Stimulated activated CD4-positive, alpha-beta T cell treated with anti-CD3 and anti-CD28 coated beads, Interleukin-15, amount 100 ng/mL, for 48 hours (primary cell): ENCODE measurements at regions not wholly inside any gene's neighbourhood (a gene's known extent, or its start where the extent isn't known, plus 50 kb on each side); places are given as distances from the start of the nearest gene placed in this dataset.
"Not testable (repeated sequence)": the region's sequence is repeated elsewhere in the genome, so short reads cannot be mapped to it uniquely, and the experiment has no call there.

Experiments used
- DNase-seq, 2 donors: peaks; one replicate each; pipeline ENCODE4 v3.0.0-alpha.2; 2020; ENCODE audit warnings: low read depth in 2 of 2

DNA sequence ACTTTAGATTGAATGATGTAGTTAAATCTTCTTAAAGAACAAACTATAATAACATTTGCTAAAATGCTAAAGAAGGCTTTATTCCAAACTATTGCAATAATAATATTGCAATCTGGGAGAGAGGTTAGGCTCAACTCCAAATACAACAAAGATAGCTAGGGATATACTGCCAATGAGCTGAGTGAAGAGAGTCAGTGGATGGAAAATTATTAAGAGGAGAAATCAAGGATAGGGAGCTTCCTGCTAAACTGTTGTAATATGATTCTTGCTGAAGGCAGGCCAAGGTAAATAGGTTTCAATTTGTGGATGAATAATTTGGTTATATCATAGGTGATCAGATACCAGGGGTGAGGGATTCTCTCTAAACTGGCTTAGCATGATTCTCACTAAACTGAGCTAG, 1651.5 kb downstream of the EFNA5 start:
- DNase-seq: no peak

DNA sequence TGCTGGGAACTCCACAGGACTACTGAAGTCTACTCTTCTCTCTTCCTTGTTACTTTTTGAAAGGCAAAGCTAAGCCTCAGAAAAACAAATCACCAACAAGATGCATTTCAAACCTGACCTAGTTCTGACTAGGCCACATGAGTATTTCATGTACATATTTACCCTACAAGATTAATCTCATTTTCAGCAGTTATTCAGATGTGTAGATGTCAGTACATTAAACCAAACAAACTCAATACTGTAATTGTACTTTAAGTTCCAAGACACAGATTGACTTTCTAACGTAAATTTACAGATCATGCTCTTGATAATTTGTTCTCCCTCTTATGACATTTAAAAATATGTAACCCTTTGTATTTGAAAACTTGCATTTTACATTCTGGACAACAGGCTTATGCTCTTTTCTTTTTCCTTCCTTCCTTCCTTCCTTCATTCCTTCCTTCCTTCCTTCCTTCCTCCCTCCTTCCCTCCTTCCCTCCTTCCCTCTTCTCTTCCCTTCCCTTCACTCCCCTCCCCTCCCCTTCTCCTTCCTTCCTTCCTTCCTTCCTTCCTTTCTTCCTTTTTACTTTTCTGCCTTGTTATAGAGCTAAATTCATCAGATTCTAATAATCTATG, 1653.4 kb downstream of the EFNA5 start:
- no peak for DNase-seq

DNA sequence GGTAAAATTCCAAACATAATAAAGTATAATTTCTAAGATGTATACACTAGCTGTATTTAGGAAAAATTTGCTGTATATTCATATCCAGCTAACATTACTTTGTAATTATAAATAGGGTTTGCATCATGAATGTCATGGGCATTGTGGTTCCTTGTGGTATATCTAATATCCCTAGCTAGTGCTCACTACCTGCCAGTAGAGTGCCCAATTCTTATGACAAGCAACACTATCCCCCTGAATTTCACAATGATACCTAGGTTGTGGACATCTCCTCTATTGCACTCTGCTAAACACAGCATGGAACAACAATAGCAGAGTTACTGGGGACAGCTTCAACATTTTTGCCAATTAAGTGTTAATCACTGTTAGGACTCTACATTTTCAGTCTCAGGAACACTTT, 1656.5 kb downstream of the EFNA5 start:
- DNase-seq: no peak

DNA sequence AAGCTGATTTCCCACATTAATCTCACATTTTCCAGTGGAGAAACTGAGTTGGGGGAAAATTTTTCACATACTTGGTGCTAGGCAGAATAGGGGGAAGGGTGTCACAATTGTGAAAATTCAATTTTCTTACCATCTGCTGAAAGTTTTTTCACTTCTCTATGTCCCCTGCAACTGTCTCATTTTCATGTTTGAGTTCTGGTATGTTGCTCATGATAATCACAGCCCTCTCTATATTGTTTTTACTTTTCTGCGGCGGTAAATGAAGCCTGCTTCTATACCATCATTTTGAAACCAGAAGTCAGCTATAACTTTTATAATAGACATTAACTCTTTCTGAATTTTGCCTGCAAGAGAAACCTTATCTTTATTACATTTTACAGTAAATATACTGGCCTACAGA, 1664.5 kb downstream of the EFNA5 start:
- no peak for DNase-seq

DNA sequence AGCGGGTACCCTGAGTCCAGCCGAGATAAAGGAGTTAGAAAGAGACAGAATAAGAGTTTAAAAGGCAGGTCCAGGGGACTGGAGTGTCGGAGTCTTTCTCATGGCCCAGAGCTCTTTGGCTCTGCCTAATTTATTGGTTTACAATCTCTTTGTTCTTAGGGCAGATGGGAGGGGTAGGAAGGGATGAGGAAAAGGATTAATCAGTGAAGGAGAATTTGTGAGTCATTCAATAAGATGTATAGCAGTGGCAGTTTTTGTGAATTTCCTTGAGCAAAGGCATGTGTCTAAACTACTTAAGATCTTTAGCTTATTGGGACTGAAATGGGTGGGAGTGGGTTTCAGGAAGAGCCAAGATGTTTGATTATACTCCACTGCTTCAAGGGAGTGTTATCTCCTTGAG, 1671.7 kb downstream of the EFNA5 start:
- DNase-seq: not testable (repeated sequence)

DNA sequence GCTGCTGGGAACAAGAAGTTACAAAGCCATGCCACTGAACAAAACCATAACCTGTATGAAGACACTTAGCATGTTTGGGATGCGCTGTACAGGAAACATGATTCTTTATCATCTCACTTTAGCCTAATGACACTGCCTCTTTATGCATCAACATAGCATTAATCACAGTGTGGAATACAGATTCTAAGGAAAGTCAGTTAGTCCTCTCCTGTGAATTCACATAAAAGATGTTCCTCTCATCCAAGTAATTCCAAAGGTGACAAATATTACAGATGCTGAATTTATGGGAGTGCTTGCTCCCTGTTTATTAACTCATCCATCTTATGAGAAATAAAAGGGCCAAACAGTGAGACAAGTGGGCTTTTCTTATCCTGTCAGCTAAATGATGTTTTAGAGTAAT, 1677.7 kb downstream of the EFNA5 start:
- DNase-seq: no peak

DNA sequence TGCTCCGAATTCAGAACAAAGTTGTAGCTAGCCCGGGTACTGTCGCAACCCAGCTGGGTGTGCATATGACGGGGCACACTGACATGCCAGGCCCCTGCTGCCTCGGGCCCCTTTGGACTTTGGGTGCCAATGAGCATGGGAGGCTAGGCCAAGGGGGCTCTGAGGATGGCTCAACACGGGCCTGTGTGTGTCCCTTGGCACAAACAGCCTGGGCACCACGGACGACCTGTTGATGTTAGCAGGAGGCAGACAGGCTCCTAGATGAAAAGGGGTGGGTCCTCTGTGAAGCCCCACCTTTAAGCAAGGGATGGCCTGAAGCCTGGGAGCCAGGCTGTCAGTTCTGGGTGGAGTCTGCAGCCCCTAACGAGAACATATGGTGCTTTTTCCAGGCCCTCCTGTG, 1688.2 kb downstream of the EFNA5 start:
- DNase-seq: no peak

DNA sequence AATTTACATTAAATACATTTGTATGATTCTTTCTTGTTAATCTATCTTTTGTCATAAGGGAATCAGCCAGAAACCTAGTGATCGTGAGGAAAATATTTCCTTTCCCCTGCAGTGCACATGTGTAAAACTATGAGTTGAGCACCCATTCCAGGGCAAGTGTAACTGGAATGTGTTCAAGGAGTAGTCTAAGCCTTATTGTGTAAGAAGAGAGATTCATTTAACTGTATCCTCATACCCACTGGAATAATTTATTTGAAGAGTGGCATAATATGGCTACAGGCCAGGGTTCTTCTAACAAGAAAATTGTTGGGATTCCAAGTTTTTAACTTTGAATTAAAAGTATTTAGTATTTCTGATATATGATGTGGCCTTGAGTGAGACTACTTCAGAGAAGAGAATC, 1692.7 kb downstream of the EFNA5 start:
- no peak for DNase-seq

DNA sequence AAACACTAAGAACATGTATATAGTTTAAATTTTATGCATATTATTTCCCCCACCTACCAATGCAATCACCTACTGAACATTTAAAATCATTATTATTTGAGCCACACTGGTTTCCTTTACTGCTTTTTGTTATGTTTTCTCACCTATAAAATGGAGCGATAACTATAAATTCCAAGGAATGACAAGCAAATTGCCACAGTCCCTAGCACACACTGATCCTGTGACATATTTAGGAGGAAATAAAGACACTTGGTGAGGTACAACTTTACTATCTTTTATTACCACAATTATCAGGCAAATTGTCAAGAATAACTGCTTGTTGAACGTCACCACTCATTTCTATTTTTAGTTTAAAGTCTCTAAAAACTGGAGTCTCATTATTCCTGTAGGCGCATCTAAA, 1693.6 kb downstream of the EFNA5 start:
- DNase-seq: no peak

DNA sequence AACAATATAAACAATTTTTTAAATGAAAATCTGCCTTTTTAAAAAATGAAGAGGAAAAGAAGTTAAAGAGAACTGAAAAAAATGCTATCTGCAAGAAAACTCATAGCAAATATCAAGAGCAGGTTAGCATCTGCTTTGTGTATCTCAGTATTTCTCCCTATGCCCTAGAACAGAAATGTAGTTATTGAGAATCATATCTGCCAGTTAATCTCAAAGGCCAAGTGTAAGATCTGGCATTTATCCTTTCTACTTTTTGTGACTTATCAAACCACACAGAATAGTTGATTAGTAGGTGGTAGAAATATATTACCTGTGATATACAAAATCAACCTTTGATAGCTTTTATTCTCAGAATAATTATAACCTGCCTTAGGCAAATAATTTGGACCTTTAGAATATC, 1699.8 kb downstream of the EFNA5 start:
- DNase-seq: no peak

DNA sequence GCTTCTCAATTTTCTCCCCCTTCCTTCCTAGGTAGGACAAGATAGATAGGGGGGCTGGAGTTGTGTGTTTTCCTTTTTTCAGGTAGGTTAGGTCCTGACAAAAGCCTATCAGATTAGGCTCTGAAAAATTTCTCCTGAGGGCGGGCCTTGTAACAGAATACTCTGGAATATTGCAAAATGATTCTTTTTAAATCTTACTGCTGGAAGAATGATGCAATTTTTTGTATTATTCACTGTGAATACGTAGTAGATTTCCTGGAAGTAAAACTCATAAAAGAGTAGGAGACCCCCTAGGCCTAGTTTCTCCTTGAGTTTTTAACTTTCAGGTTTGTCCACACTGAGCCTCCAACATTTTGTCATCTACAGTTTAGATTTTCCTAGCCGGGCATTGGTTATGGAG, 1701.8 kb downstream of the EFNA5 start:
- DNase-seq: no peak

DNA sequence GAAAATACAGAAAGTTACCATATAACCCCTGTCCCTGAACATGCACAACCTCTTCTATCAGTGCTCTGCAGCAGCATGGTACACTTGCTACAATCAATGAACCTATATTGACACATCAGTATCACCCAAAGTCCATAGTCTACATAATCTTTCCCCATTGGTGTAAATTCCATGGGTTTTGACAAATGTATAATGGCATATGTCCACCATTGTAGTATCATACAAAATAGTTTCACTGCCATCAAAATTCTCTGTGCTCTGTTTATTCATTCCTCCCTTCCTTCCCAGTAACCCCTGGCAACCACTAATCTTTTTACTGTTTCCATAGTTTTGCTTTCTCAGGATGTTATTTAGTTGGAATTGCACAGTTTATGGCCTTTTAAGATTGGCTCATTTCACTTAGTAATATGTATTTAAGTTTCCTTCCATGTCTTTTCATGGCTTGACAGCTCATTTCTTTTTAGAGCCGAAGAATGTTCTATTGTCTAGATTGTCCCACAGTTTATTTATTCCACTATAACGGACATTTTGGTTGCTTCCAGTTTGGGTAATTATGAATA, 1707.0 kb downstream of the EFNA5 start:
- no peak for DNase-seq

DNA sequence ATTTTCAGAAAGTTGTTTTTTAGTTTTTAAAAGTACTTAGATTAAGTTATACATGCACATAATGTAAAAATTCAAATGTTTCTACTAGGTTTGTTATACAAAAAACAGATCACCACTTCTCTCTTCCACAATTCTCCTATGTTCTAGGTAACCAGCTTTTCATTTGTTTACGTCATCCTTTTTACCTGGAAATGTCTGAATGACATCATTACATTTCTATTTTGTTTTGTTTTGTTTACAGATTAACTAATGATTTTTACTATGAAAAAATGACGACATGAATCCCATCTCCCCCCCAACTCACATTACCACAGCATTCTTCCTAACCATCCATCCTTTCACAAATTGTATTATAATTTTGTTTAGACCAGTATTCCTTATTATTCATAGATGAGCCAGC, 1709.2 kb downstream of the EFNA5 start:
- no peak for DNase-seq

DNA sequence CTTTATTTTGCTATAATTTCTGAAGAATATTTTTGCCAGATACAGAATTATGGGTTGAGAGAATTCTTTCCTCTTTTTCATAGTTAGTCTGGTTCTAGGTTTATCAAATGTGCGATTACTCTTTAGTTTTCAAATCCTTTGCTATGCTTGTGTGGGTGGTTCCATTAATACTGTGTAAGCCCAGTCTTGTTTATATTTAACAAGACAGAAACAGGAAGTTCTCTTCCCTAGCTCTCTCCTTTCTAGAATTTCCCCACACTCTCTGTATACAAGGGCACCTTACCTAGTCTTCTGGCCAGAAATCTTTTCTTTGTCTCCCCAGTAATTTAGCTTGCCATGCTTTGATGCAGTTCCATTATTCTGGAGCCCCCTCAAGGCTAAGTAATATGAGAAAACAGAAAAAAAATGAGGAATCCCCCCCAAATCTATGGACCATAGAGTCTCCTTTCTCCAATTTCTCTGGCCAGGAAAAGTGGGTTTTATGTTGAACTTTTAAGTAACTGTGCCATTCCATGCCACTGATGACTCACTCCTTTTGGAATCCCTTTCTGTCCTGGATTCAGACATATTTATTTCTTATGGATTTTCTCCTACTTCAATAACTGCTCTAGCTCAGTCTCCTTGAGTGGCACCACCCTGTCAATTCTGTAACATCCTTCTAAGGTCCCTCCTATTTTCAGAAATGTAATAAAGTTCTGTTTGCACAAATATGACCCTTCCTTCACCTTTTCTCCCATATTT, 1714.1 kb downstream of the EFNA5 start:
- DNase-seq: no peak

DNA sequence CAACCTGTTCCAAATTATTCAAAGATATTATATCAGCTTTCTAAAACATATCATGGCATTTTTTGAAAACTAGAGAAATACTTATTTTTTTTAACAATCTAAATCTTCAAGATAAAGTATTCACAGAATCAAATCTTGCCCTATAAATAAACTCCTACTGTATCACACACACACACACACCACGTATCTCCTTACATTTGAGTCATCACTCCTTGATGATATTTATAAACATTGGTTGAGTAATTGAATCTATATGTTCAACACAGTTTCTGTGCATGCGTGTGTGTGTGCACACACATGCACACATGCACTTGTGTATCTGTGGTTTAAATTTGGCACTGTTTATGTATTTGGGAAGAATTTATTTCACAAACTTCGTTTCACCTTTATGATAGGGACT, 1716.4 kb downstream of the EFNA5 start:
- no peak for DNase-seq

DNA sequence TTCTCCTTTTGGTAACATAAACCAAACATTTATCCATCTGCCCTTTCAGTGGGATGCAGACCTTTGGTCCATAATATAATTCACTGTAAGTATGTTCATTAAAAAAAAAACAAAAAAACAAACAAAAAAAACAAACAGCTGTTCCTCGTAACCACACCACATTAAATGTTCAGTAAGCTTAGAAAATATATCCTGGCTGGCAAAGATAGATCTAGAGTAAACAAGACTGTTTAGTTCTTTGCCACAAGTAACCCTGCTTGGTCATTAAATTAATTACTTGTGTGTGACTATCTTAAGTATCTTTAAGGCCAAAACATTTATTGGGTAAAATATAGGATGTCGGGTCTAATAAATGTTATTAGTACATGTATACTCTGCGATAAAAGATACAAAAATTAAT, 1717.1 kb downstream of the EFNA5 start:
- DNase-seq: no peak

DNA sequence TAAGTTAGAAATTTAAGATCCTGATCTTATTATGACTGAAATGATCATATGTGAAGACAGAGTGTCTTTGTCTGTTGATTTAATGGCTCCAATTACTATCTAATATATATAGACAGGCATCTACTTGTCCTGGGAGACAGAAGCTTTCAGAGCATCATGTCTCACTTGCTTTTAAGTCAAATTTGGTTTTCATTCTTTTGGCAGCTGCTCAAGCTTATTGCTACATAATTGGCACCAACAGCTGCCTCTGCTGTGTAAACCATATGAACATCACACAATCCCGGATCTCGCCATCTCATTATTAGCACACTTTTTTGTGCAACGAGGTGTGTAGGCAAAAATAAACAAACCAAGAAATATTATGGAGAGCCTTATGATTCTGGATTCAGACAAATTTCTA, 1717.9 kb downstream of the EFNA5 start:
- no peak for DNase-seq

DNA sequence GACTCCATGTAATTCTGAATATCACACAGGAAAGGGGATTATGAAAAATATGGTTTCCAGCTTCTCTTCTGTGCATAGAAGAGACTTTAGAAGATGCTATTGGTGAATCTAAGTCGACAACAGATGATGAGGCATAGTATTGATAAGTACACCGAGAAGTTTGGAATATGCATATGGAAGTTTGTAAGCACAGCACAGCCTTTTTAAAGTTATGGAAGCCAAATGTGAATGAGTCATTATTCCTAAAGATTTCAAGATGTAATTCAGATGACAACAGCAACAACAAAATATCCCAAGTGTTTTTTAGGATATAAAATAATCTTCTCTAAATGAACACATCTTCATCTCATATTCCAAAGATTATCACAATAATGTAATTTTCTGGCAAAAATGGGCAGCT, 1723.3 kb downstream of the EFNA5 start:
- no peak for DNase-seq

DNA sequence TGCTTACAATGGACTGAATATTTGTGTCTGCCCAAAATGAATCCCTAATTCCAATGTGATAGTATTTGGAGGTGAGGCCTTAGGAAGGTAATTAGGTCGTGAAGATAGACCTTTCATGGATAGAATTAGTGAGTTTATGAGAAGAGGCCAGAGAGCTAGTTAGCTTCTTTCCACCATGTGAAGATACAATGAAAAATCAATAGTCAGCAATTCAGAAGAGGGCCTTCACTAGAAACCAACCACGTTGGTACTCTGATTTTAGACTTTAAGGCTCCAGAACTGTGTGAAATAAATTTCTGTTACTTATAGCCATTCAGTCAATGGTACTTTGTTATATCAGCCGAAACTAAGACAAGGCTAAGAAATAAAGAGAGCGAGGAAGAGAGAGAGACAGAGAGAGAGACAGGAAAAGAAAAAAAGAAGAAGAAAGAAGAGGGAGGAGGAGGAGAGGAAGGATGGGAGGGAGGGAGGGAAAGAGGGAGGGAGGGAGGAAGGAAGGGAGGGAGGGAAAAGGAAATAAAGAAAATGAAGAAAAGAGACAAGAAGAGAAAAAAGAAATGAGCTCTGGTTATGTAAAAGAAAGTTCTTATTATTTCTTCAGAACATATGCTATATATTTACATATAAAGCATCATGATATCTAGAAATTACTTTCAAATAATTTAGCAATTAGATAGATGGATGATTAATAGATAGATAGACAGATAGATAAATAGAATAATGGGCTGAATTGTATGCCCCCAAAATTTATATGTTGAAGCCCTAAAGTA, 1725.3 kb downstream of the EFNA5 start:
- no peak for DNase-seq

DNA sequence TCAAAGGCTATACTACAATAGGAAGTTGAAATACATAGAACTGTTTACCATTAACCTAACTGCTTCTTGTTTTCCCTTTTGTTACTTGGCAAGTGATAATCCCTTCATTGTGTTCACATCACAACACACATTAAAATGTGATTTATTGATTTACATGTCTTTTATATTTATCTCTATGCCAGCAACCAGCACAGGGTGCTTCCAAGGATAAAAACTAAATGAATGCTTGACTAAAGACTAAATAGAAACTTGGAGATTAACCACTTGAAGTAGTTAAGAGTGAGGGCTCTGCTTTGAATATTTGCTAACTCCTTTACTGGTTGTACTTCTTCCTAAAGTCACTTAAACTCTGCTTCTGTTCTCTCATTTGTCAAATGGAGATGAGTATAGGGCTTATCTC, 1730.6 kb downstream of the EFNA5 start:
- DNase-seq: no peak

DNA sequence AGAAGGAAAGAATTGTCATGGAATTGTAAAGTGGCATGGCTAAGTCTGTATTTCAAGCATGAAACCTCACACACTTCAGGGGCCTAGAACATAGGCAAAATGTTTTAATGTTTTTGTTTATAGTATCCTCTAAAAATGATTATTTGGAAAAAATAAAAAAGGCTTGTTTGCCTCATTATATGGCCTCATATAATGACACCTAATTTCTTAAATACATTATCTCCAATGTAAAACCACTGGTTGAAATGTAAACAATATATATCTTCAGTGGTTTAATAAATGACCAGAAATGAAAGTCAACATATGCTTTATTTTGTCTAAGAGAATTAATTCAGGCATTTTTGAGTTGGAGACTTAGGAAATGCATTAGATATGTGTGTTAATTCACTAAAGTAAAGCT, 1736.6 kb downstream of the EFNA5 start:
- DNase-seq: no peak

DNA sequence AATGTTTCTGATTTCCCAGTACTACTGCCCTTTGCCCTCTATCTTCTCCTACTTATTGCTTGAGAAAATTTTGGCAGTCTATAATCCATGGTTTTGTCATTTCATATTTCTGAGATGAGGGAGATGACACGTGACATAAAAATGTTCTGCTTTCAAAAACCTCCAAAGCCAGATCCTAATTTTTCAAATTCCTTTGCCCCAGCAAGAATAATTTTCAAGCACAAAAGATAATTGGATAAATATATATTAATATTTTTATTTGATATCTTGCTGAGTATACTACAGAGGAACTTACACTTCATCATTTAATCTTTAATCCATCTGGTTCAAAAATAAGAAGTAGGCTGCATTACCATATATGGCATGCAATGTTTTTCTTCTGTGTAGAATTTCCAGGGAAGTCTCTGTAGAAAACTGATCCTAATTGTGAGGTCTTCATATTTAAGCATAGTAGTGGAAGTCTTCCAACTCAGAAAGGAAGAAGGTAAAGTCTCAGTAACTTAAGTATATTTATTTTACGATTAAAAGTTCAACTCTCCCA, 1738.8 kb downstream of the EFNA5 start:
- DNase-seq: no peak

DNA sequence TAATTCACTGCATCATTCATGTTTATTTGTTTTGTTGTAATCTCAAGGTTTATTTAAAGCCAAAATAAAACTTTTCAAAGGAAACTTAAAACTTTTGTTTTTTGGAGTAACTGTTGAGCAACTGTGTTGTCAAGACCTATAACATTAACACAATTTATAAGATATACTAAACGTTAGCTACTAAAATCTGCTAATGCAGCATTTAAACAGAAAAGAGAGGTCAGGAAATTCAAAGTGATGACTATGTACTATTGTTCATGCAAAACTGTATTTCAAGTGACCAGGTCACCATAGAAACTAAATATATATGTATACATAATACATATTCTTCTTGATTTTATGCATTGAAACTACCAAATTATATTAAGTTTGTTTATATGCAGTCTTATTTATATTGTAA, 1740.9 kb downstream of the EFNA5 start:
- no peak for DNase-seq
